HEK293T (cell line): ENCODE measurements at regions not wholly inside any gene's neighbourhood (a gene's known extent, or its start where the extent isn't known, plus 50 kb on each side); places are given as distances from the start of the nearest gene placed in this dataset.

Source experiments
- CTCF ChIA-PET: fragments of 350-600 bp; formaldehyde crosslinking; extraction: SDS; loops from one replicate; lab custom pipeline; 2021; ENCODE audit warnings: antibody characterized with exemption, inconsistent platforms; lab: Yijun Ruan, JAX
- POLR2A ChIA-PET: fragments of 350-600 bp; formaldehyde crosslinking; extraction: SDS; loops from one replicate; lab custom pipeline; 2020; ENCODE audit warnings: antibody characterized with exemption, inconsistent platforms; lab: Yijun Ruan, JAX
- DNase-seq: peaks from one replicate; pipeline ENCODE4 v3.0.0; 2012; ENCODE audit warnings: mixed read lengths; ENCODE audit errors: extremely low spot score
- ARNT ChIP-seq: fragments of 450-650 bp; IDR thresholded peaks from 2 replicates; pipeline ENCODE4 v1.6.1; 2017; ENCODE audit warnings: mild to moderate bottlenecking
- BHLHE40 ChIP-seq: fragments of 450-650 bp; IDR thresholded peaks from 2 replicates; pipeline ENCODE4 v1.6.1; 2016; ENCODE audit warnings: mild to moderate bottlenecking, moderate library complexity, borderline replicate concordance
- CTBP1 ChIP-seq: fragments of 450-650 bp; IDR thresholded peaks from 2 replicates; pipeline ENCODE4 v1.6.1; 2016; ENCODE audit warnings: borderline replicate concordance
- ELF4 ChIP-seq: fragments of 450-650 bp; IDR thresholded peaks from 2 replicates; pipeline ENCODE4 v1.6.1; 2017; ENCODE audit warnings: antibody characterized with exemption
- FOXA1 ChIP-seq: fragments of 450-650 bp; IDR thresholded peaks from 2 replicates; pipeline ENCODE4 v1.6.1; 2016; ENCODE audit warnings: mild to moderate bottlenecking
- FOXK2 ChIP-seq: fragments of 450-650 bp; IDR thresholded peaks from 2 replicates; pipeline ENCODE4 v1.6.1; 2016; ENCODE audit warnings: mild to moderate bottlenecking
- FOXM1 ChIP-seq: fragments of 450-650 bp; IDR thresholded peaks from 2 replicates; pipeline ENCODE4 v1.6.1; 2017; ENCODE audit warnings: mild to moderate bottlenecking, borderline replicate concordance
- HDGF ChIP-seq: fragments of 450-650 bp; IDR thresholded peaks from 2 replicates; pipeline ENCODE4 v1.6.1; 2017; ENCODE audit warnings: antibody characterized with exemption, borderline replicate concordance
- L3MBTL2 ChIP-seq: fragments of 450-650 bp; conservative IDR thresholded peaks from 2 replicates; pipeline ENCODE4 v1.6.1; 2016; ENCODE audit warnings: mild to moderate bottlenecking
- LEF1 ChIP-seq: fragments of 450-650 bp; IDR thresholded peaks from 2 replicates; pipeline ENCODE4 v1.6.1; 2017; ENCODE audit warnings: mild to moderate bottlenecking, borderline replicate concordance
- NFRKB ChIP-seq: fragments of 450-650 bp; IDR thresholded peaks from 2 replicates; pipeline ENCODE4 v1.6.1; 2016; ENCODE audit warnings: mild to moderate bottlenecking, moderate library complexity
- PKNOX1 ChIP-seq: fragments of 450-650 bp; IDR thresholded peaks from 2 replicates; pipeline ENCODE4 v1.6.1; 2016
- SP1 ChIP-seq: fragments of 450-650 bp; IDR thresholded peaks from 2 replicates; pipeline ENCODE4 v1.6.1; 2017
- SUZ12 ChIP-seq: fragments of 450-650 bp; IDR thresholded peaks from 2 replicates; pipeline ENCODE4 v1.6.1; 2016; ENCODE audit warnings: mild to moderate bottlenecking
- TARDBP ChIP-seq: fragments of 450-650 bp; IDR thresholded peaks from 2 replicates; pipeline ENCODE4 v1.6.1; 2016
- ZNF384 ChIP-seq: fragments of 450-650 bp; IDR thresholded peaks from 2 replicates; pipeline ENCODE4 v1.6.1; 2016

- ChIA-PET POLR2A (no interaction called here), CTCF (no interaction called here)
Observed at GRCh38 chr20:57819691-57820380, 110.0 kb upstream of the PMEPA1 start.

DNA sequence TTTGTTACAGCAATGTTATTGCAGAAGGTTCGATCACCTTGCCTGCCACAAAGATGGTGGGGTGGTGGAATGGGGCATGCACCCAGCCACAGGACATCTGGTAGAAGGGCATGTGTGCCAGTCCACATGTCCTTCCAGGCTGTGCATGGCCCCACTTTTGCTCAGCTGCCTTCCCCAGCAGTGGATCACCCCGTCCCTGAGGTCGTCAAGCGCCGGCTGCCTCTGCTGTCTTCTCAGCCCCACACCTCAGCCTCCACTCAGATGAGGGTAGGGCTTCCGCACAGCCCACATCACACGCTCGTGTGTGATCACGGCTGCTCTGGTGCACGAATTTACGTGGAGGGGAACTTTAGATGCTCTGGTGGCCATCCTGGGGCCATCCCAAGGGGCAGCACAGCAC, 109.5 kb upstream of the PMEPA1 start:
- POLR2A ChIA-PET = no interaction called here
- TF ChIP-seq LEF1 (no peak), CTBP1 (no peak), FOXM1 (no peak), BHLHE40 (no peak), ZNF384 (no peak), FOXK2 (no peak), SP1 (no peak), L3MBTL2 (no peak), SUZ12 (no peak), PKNOX1 (no peak)

More at GRCh38 chr20:57819691-57820380, 110.0 kb upstream of the PMEPA1 start:
- no peak for TF ChIP-seq FOXK2
- TF ChIP-seq PKNOX1 = no peak
- TF ChIP-seq SUZ12 = no peak
- TF ChIP-seq CTBP1 = no peak
- TF ChIP-seq LEF1 = no peak
- no peak for TF ChIP-seq HDGF
- TF ChIP-seq L3MBTL2 = no peak
- no peak for TF ChIP-seq ELF4
- TF ChIP-seq SP1 = no peak
- no peak for TF ChIP-seq NFRKB
- TF ChIP-seq FOXM1 = no peak
- no peak for TF ChIP-seq ARNT
- no peak for TF ChIP-seq TARDBP
- no peak for TF ChIP-seq ZNF384
- TF ChIP-seq FOXA1 = no peak
- TF ChIP-seq BHLHE40 = no peak
- no peak for DNase-seq

DNA sequence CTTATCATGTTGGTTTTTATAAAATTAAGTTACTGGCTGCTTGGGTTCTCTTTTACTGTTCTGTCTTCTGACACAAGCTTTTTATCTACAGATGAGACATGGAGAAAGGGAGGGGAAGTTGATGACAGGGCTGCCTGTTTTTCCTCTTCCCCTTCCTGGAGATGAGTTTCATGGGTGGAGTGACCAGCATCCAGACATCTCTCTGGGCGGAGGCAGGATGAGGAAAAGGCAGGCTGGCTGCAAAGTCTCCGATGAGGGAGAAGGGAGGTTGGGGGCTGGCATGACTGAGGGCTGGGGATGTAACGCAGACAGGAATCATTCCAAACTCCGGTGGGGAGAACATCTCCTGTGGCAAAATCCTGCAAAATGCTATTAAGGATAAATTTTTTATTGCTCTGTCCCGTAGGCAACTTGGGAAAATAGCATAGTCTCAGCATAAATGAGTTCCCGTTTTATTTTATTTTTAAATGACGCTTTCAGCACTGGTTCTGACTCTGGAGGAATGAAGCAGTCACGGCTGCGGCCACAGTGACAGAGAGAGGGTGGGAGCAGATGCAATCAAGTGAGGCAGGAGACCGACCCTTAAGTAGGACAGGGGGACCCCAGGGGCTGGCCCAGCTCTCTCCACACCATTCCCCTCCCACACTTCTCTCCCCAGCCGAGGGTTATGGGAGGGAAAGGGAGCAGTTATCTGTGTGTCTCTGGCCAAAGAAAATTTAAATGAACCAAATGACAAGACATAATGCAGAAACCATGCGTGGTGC, 108.8 kb upstream of the PMEPA1 start:
- CTCF ChIA-PET = no interaction called here
- POLR2A ChIA-PET = no interaction called here
- no peak for DNase-seq
- TF ChIP-seq NFRKB (no peak), L3MBTL2 (no peak), ARNT (no peak), BHLHE40 (no peak), PKNOX1 (no peak), FOXM1 (no peak), SP1 (no peak), ZNF384 (no peak), TARDBP (no peak), LEF1 (no peak), HDGF (no peak), FOXA1 (no peak), FOXK2 (no peak), CTBP1 (no peak), SUZ12 (no peak), ELF4 (no peak)

More for the DNA sequence above, 109.5 kb upstream of the PMEPA1 start:
- no peak for DNase-seq
- CTCF ChIA-PET = no interaction called here

DNA sequence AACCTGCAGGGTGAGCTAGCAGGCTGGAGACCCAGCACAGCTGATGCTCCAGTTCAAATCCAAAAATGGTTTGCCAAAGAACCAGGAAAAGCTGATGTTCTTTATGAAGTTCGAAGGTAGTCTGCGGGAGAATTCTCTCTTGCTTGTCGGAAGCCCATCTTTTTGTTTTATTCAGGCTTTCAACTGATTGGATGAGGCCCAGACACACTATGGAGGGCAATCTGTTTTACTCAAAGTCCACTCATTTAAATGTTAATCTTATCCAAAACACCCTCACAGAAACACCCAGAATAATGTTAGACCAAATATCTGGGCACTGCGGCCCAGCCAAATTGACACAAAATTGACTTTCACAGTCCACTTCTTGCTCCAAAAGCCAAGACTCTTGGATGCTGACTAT, 105.6 kb upstream of the PMEPA1 start:
- POLR2A ChIA-PET = no interaction called here
- CTCF ChIA-PET = no interaction called here
- DNase-seq = no peak
- no peak for TF ChIP-seq ZNF384
- TF ChIP-seq CTBP1 = no peak
- no peak for TF ChIP-seq SUZ12
- TF ChIP-seq ARNT = no peak
- TF ChIP-seq FOXK2 = no peak
- TF ChIP-seq SP1 = no peak
- no peak for TF ChIP-seq PKNOX1
- no peak for TF ChIP-seq HDGF
- no peak for TF ChIP-seq NFRKB
- no peak for TF ChIP-seq LEF1
- TF ChIP-seq TARDBP = no peak
- no peak for TF ChIP-seq BHLHE40
- TF ChIP-seq ELF4 = no peak

DNA sequence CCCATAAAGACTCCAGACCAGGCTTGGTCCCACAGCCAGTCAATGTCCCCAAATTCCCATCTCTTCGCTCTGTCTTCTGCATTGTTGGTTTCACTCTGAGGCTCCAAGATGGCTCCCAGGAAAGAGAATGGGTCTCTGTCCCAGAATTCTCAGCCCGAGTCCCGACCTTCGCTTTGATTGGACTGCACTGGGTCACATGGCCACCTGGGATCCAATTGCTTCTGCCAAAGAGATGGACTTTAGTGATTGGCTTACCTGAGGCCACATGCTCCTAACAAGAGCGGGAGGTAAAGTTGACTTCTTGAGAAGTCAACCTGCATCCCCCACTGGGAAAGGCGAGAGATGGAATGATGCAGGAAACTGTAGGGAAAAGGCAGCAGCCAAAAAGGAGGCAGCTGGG, 104.7 kb upstream of the PMEPA1 start:
- TF ChIP-seq FOXK2 (no peak), BHLHE40 (no peak), SP1 (no peak), SUZ12 (no peak), ARNT (no peak), PKNOX1 (no peak)
- CTCF ChIA-PET = no interaction called here
- POLR2A ChIA-PET = no interaction called here
- no peak for DNase-seq
